B cell (primary cell): ENCODE measurements at regions not wholly inside any gene's neighbourhood (a gene's known extent, or its start where the extent isn't known, plus 50 kb on each side); places are given as distances from the start of the nearest gene placed in this dataset.

Experiments
- ATAC-seq: fragments of 200-7000 bp; cut with Tn5 transposase; one replicate; pipeline ENCODE4 v1.10.0; 2021; ENCODE audit warnings: low read depth, mild to moderate bottlenecking, moderate number of reproducible peaks, moderate library complexity
- CTCF ChIA-PET: fragments of 350-600 bp; sonication (Branson Sonifier 250); formaldehyde crosslinking; loops from one replicate; lab custom pipeline; 2021; ENCODE audit warnings: antibody characterized with exemption, inconsistent platforms; lab: Charles Lee
- POLR2A ChIA-PET: fragments of 350-600 bp; sonication (Branson Sonifier 250); formaldehyde crosslinking; loops from one replicate; lab custom pipeline; 2021; ENCODE audit warnings: antibody characterized with exemption; lab: Charles Lee
- DNase-seq: peaks from one replicate; pipeline ENCODE4 v3.0.0; 2013
- H2AFZ ChIP-seq: 2 replicates; pipeline ENCODE4 v1.6.1; 2012; ENCODE audit warnings: mild to moderate bottlenecking, low read depth, low read length; ENCODE audit not compliant: insufficient read depth, poor library complexity, severe bottlenecking
- H3K27ac ChIP-seq, 2 donors: 1 replicate in 1 of 2; 2 replicates in 1 of 2; pipeline ENCODE4 v1.5.1; 2012 to 2013; ENCODE audit warnings: low read length in 2 of 2, mild to moderate bottlenecking in 2 of 2, moderate library complexity in 1 of 2
- H3K27me3 ChIP-seq, 4 experiments: fragments of 200-600 bp in 1 of 4; sonication (generic) in 1 of 4; replicated peaks in 1 of 4; 1 replicate in 2 of 4; 2 replicates in 2 of 4; pipeline versions ENCODE4 v1.6.1 to v1.7.0; 2013 to 2016; ENCODE audit warnings: low read length in 3 of 4, mild to moderate bottlenecking in 2 of 4, mixed read lengths in 1 of 4, moderate library complexity in 1 of 4; ENCODE audit not compliant: insufficient read depth in 4 of 4, control insufficient read depth in 3 of 4; ENCODE audit errors: control extremely low read depth in 1 of 4
- H3K36me3 ChIP-seq, 2 experiments: replicated peaks in 1 of 2; 1 replicate in 1 of 2; 2 replicates in 1 of 2; pipeline versions ENCODE4 v1.6.1 to v1.7.1; 2013; ENCODE audit warnings: low read length in 1 of 2; ENCODE audit not compliant: insufficient read depth in 2 of 2, control insufficient read depth in 1 of 2; ENCODE audit errors: control extremely low read depth in 1 of 2, extremely low read depth in 1 of 2
- H3K4me1 ChIP-seq, 2 donors: fragments of 200-600 bp in 1 of 2; sonication (generic) in 1 of 2; 1 replicate in 1 of 2; 2 replicates in 1 of 2; pipeline versions ENCODE4 v1.5.1 to v1.6.1; 2013 to 2017; ENCODE audit warnings: low read length in 2 of 2; ENCODE audit not compliant: control insufficient read depth in 2 of 2, insufficient read depth in 2 of 2
- H3K4me2 ChIP-seq: replicated peaks from 2 replicates; pipeline ENCODE3; 2012; ENCODE audit warnings: mild to moderate bottlenecking, low read depth, low read length; ENCODE audit not compliant: poor library complexity, severe bottlenecking
- H3K4me3 ChIP-seq, 5 experiments: fragments of 200-600 bp in 1 of 5; sonication (generic) in 1 of 5; 1 replicate in 3 of 5; 2 replicates in 2 of 5; pipeline versions ENCODE4 v1.5.1 to v1.7.0; 2011 to 2016; ENCODE audit warnings: low read length in 4 of 5, mild to moderate bottlenecking in 4 of 5, low read depth in 2 of 5, control low read depth in 1 of 5, moderate library complexity in 1 of 5; ENCODE audit not compliant: insufficient read depth in 1 of 5; ENCODE audit errors: control extremely low read depth in 1 of 5, extremely low read depth in 1 of 5
- H3K79me2 ChIP-seq: fragments of 200-600 bp; sonication (generic); one replicate; pipeline ENCODE4 v1.6.0; 2016; ENCODE audit warnings: low read length; ENCODE audit not compliant: control insufficient read depth, insufficient read depth
- H3K9ac ChIP-seq: fragments of 200-600 bp; sonication (generic); 2 replicates; pipeline ENCODE4 v1.6.1; 2017; ENCODE audit warnings: mild to moderate bottlenecking, low read length, moderate library complexity
- H3K9me3 ChIP-seq, 3 donors: one replicate each; pipeline versions ENCODE4 v1.6.1 to v1.7.1; 2013; ENCODE audit warnings: low read length in 2 of 3; ENCODE audit not compliant: control insufficient read depth in 2 of 3, insufficient read depth in 1 of 3; ENCODE audit errors: control extremely low read depth in 1 of 3
- H4K20me1 ChIP-seq: 2 replicates; pipeline ENCODE4 v1.6.0; 2012; ENCODE audit warnings: mild to moderate bottlenecking, low read length; ENCODE audit not compliant: insufficient read depth, control insufficient read depth, poor library complexity, severe bottlenecking
- H3K27ac Mint-ChIP-seq: one replicate; pipeline ENCODE4 v1.8.0; 2021; ENCODE audit warnings: mixed read lengths
- H3K27me3 Mint-ChIP-seq: one replicate; pipeline ENCODE4 v1.8.0; 2021; ENCODE audit warnings: mixed read lengths
- H3K4me1 Mint-ChIP-seq: one replicate; pipeline ENCODE4 v1.8.0; 2021; ENCODE audit warnings: mixed read lengths
- H3K4me3 Mint-ChIP-seq: one replicate; pipeline ENCODE4 v1.8.0; 2021; ENCODE audit warnings: mixed read lengths
- H3K9me3 Mint-ChIP-seq: one replicate; pipeline ENCODE4 v1.8.0; 2022; ENCODE audit warnings: mixed read lengths; ENCODE audit not compliant: insufficient read depth
- CTCF ChIP-seq: fragments of 200-600 bp; IDR thresholded peaks from one replicate; pipeline ENCODE4 v1.8.0; 2022; ENCODE audit warnings: antibody characterized with exemption, mild to moderate bottlenecking
- EZH2 ChIP-seq: IDR thresholded peaks from 2 replicates; pipeline ENCODE4 v1.6.1; 2012; ENCODE audit warnings: borderline replicate concordance, low read depth, mild to moderate bottlenecking, moderate library complexity, low read length; ENCODE audit not compliant: insufficient read depth, poor library complexity, severe bottlenecking
- whole genome bisulfite sequencing: methylation state at CpG from one replicate; pipeline ENCODE4 v1.1.5; 2013; ENCODE audit warnings: missing lambda C conversion rate; ENCODE audit not compliant: insufficient coverage; 5-methylcytosine and 5-hydroxymethylcytosine counted together
- intact Hi-C: fragments of 100-400 bp; cut with micrococcal nuclease; formaldehyde crosslinking; loops from one replicate; pipeline ENCODE4 v1.10.0; 2022

GRCh38 chr11:115042002-115042401 lies 363.7 kb downstream of the NXPE2 start:
- Histone ChIP-seq H3K27ac (no peak overlapping the region), H2AFZ (no peak overlapping the region)

GRCh38 chr11:115047631-115048030 lies 369.3 kb downstream of the NXPE2 start:
- 87% methylated on average over 3 of the region's 3 CpGs for WGBS
- H3K4me3 Mint-ChIP-seq = no peak overlapping the region

More at GRCh38 chr11:115042002-115042401, 363.7 kb downstream of the NXPE2 start:
- Histone ChIP-seq H3K36me3 (no peaks in the 10 kb centered on the region), H3K79me2 (no peaks in the 10 kb centered on the region), H3K27me3 (no peaks in the 10 kb centered on the region), H3K4me2 (no peak overlapping the region), H3K9me3 (peaks cover 0 to 2% (median 0%) of the 10 kb centered on the region in 3 donors), H3K9ac (no peak overlapping the region), H3K4me3 (no peak overlapping the region), H3K4me1 (no peaks in the 10 kb centered on the region), H4K20me1 (no peaks in the 10 kb centered on the region)
- TF ChIP-seq CTCF (no peak), EZH2 (no peak)
- no peak for DNase-seq
- no peaks in the 10 kb centered on the region for H3K9me3 Mint-ChIP-seq
- H3K27me3 Mint-ChIP-seq = peaks cover 3% of the 10 kb centered on the region
- ChIA-PET POLR2A (no interaction called here), CTCF (no interaction called here)
- no peak overlapping the region for H3K27ac Mint-ChIP-seq
- intact Hi-C loops = no loop called here
- H3K4me1 Mint-ChIP-seq = no peaks in the 10 kb centered on the region
- no peak for ATAC-seq
- H3K4me3 Mint-ChIP-seq = no peak overlapping the region
- 66% methylated on average over 2 of the region's 3 CpGs for WGBS

More at GRCh38 chr11:115047631-115048030, 369.3 kb downstream of the NXPE2 start:
- no peaks in the 10 kb centered on the region for H3K27me3 ChIP-seq
- H3K4me1 ChIP-seq = no peaks in the 10 kb centered on the region
- Mint-ChIP-seq H3K27ac (no peak overlapping the region), H3K9me3 (no peaks in the 10 kb centered on the region), H3K4me1 (no peaks in the 10 kb centered on the region), H3K27me3 (no peaks in the 10 kb centered on the region)
- no peak overlapping the region for H3K4me3 ChIP-seq
- DNase-seq = no peak
- no peak overlapping the region for H2AFZ ChIP-seq
- no peak overlapping the region for H3K4me2 ChIP-seq
- H3K36me3 ChIP-seq = no peaks in the 10 kb centered on the region
- H3K27ac ChIP-seq = no peak overlapping the region
- intact Hi-C loops = no loop called here
- ChIA-PET CTCF (no interaction called here), POLR2A (no interaction called here)
- H3K9me3 ChIP-seq = peaks cover 0 to 13% (median 0%) of the 10 kb centered on the region in 3 donors
- ATAC-seq = no peak
- no peaks in the 10 kb centered on the region for H3K79me2 ChIP-seq
- no peak overlapping the region for H3K9ac ChIP-seq
- TF ChIP-seq CTCF = no peak
- TF ChIP-seq EZH2 = no peak
- no peaks in the 10 kb centered on the region for H4K20me1 ChIP-seq
